Endometrium (tissue), 2 donors: ENCODE measurements at regions not wholly inside any gene's neighbourhood (a gene's known extent, or its start where the extent isn't known, plus 50 kb on each side); places are given as distances from the start of the nearest gene placed in this dataset.

Source experiments
- FAIRE-seq: peaks from 2 replicates; lab custom pipeline; 2012; peaks lifted over from hg19 to GRCh38; lab: Jason Lieb, UNC
- donor health status: control.
- donor health status: control.

DNA sequence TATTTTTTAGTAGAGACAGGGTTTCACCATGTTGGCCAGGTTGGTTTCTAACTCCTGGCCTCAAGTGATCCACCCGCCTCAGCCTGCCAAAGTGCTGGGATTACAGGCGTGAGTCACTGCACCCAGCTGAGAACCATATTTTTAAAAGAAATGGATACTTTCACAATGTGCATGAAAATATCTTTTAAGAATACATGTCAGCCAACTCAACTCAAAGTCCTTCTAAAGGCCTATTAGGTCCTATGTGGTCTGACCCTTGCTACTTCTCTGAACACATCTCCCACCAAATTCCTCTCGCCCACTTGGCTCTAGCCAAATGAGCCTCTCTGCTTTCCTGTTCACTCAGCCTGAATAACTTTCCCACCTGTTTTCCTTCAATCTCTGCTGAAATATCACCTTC lies 119.6 kb downstream of the MTX2 start:
- no peak for FAIRE-seq

DNA sequence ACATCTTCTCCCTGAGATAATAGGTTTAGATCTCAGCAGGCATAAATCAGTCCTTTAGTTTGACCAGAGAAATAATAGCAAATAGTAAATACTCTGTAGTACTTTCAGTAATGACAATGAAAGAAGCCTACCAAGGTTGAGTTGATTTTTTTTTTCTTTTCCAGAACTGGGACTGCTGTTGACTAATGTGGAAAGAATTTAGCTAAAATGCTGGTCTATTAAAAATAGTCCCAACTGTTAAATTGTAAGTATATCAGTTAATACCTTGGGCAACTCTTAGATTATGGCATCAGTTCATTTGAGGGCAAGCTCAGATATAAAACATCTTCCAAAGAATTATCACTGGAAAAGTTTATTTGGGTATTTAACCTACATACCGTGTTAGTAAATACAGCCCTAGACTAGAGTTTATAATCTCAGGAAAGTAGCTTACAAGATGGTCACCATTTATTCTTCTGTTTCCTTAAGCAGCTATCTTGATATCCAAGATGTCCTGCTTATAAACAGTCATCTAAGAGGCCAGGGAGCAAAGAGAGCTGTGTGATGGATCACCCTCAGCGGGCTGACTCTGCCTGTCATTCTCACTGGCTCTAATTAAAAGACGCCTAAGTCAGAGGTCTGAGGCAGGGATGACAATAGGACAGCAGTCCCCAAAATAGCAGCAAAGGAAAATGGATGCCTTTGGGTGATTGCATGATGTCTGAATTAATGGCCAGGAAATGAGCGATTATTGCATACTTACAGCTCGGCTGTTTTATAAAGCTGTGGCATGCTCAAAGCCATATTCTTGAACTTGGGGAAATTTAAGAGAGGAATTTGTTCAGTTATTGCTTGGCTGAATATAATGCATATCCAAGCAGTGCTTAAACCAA lies 121.3 kb downstream of the MTX2 start:
- FAIRE-seq = no peak

DNA sequence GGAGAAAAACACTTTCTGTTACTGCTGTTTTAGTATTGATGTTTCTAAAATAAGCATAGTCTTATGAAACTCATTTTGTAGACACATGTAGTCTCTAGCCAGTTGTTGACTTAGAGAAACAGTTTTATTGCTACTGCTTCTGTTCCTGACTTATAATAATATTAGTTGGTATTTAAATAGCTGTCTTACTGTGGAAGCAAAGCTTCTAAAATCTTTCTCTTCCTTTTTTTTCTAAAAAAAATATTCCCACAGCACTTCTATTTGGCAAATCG lies 121.8 kb downstream of the MTX2 start:
- no peak for FAIRE-seq

DNA sequence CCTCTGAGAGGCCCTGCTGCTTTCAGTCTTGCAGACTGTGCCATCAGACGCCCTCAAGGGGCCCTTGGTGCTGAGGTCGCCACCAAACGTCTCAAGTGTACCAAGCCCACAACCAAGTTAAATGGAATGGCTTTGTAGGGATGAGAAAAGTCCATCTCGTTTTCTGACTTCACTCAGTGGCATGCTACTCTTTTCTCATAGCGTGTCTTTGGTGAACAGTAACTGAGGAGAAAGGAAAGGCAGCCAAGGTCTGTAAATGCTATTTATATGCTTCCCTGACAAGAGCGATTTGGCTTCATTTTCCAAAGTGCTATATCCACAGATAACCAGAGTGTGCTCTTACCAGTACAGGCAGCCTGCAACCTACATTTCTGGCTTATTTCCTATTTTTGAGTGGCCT lies 123.0 kb downstream of the MTX2 start:
- FAIRE-seq = no peak

DNA sequence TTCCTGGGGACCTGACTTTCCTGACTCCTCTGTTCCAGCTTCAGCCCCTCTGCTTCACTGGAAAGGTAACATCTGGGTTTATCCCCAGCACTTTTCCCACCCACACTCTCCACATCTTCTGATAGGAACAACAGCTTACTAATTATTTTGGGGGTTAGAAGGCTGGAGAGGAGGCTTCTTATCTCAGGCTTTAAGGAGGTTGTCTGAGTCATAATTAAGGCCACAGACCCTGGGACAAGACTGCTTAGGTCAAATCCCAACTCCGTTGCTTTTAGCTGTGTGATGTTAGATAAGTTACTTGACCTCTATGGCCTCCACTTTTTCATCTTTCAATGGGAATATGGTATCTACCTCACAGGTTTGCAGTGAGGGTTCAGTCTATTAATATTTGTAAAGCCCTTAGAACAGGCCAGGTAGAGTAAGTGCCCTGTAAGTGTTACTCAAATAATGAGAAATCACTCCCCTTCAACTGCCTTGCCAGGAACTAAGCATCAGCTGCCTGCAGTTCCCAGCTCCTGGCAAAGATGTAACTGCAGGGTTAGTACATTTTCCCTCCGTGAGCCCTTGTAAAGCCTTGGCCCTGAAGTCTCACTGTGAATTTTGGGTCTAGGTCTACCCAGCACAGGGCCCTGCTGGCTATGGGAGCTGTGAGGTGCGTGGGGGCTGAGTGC lies 123.6 kb downstream of the MTX2 start:
- FAIRE-seq = no peak

DNA sequence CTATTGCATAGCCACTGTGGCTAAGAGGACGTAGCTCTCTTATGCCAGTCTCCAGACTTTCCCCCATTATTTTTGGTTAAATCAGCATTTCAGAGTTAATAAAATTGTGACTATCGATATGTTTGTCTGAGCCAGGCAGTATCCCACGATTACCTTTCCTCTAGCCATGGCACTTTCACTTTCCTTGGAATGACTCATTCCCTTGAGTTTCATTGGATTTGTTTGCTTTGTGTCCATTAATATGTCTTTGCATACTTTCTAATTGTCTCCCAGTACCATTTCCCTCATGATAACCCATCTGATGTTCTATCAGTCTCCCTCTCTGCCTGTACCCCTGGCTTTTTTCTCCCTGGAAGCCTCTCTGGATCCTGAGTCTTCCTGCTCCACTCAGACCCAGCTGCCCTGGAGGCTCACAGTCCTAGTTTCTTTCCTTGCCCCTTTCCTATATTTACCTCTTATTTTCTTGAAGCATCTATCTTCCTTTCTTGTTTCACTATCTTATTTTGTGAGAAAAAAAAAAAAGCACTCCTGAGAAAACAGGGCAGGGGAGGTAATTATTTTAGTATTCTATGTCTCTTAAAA lies 126.1 kb downstream of the MTX2 start:
- no peak for FAIRE-seq

DNA sequence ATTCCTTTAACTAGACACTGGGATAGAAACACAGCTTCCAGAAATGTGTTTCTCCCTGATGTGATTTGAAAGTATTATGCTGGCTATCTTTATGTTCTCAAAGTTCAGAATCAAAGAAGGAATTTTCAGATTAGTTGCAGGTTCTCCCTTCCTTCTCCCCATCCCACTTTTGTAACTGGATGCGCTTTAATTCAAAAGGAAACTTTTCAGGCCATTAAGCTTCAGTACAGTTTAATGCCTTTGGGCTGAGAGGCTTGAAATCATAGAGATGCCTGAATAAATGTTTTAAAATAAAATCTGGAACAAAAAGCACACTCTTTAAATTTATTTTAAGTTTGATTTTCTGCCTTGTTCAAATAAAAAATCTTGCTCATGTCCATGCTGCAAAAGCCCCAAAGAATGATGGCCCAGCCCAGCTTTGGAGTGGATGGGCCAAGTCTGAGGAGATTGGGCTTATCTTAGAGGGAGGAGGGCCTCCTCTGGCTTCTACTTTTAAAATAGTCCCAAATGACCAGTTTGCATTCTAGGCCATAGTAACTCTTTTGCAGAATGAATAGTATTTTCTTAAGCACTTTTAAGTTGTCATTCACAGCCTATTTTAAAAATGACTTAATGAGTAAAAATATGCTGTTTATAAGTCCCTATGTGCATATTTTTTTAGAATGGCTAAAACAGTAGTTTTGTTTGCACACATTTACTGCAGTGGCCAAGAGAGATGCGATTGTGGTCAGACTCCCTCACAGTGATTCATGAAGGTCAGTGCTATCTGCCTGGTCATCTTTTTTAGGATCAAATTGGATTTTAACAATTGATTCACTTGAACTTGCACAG lies 129.2 kb downstream of the MTX2 start:
- no peak for FAIRE-seq

DNA sequence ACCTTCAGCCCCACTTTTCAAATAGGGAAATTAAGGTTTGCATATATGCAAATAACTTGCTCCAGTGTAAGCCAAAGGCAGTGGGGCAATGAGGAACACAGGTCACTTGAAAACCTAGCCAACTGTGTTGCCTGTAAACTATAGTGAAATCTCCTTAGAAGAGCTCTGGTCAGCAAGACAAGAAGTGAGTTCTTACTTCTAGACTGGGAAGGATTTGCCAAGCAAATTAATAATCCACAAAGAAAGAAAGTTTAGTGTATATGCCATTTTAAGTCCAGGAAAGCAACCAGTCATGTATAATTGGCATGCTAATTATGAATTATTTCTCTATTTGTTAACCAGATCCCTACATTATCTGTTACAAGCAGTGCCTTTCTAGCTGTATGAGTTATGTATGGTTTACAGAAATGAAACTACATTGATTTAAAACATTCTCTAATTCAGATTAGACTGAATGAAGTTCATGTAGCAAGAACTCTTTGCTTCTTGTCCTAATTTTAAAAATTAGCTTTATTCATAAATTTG lies 129.9 kb downstream of the MTX2 start:
- no peak for FAIRE-seq

DNA sequence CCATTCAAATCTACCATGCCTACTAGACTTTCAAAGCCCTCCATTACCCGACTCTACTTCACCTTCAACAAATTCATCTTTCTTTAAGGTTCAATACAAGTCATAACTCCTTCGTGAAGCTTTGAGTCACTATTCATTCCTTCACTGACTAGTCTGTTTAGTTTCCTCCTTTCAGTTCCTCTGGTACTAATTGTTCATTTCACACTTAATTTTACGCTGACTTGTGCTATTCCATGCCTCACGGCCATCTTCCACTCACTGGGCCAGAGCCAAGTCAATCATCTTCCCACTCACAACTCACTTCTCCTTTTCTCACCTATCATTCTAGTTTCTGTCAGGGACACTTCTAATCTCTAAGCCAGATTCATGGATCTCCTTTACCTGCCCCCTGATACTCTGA lies 136.2 kb downstream of the MTX2 start:
- FAIRE-seq = no peak

DNA sequence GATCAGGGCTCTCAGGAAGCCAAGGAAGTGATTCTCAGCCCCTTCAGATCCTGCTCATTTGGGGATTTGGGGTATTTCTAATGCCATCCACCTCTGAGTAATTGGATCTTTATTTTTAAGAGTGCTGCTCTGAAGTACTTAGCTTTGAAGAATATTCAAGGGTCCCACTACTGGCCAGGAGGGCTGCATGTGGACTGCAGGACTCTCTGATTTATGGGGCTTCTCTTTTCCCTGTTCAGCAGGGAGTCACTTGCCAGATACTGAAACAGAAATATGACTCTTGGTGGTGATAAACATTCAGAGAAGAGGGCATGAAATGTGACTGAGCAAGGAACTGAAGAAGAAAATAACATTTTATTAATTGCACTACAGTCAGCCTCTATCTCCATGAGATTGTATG lies 138.5 kb downstream of the MTX2 start:
- no peak for FAIRE-seq

DNA sequence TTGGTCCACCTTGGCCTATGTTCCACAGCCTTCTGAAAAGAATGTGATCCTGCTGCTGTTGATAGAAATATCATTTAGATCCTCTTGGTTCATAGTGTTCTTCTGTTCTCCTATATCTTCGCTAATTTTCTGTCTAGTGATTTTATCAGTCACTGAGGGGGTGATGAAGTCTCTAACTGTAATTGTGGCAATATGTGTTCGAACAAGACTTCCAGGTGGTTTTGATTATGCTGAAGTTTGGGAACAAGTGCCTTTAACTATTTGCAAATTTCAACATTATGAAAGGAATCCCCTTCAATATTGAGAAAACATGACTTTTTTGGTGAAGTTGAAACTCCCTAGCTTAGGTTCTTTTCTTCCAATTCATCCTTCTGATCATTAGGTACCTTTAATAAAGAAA lies 140.4 kb downstream of the MTX2 start:
- no peak for FAIRE-seq

DNA sequence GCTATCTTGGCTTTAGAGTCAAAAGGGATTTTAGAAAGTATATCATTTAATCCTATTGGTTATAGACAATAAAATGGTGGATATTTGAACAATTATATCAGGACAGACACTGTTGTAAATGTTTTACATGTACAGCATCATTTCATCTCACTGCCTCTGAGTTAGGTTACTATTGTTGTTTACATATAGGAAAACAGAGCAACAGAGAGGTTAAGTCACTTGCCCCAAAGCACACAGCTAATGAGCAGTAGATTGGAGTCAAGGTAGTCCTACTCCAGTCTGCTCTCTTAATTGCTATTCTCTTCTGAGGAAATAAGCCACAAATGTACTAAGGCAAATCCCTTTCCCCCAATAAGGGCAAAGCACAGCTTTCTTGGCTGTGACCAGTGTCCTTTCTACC lies 142.9 kb downstream of the MTX2 start:
- no peak for FAIRE-seq

DNA sequence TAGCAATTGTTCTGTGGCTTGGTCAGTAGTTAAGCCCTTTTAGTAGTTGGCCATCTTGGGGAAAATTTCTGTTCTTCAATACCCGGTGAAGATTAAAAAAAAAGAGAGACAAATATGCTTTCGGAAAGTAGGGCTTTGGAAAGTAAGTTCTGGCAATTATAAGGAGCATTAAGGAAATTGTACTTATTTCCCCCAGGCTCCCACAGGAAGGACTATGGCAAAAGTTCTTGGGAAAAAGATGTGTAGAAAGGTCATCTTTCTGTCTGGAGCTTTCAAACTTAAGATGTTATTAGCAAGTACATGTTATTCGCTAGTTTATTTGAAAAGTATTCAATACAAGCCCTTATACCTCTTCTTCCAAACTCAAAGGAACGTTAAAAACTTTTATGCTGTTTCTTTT lies 144.5 kb downstream of the MTX2 start:
- no peak for FAIRE-seq

DNA sequence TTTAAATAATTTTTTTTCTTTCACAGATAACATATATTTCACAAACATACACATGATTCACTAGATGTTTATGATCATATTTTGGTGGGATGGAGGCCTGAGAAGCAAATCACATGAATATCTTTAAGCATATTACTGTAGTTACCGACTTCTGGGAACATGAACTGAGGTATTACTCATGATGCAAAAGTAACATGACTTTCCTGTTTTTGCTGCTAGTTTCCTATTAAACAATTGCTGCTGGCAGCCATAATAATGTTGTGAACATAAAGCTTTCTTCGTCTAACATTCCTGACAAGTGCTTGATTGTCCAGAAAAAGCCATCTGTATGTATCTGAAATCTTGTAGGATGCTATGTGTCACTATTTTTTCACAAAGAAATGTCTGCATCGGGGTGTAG lies 145.4 kb downstream of the MTX2 start:
- no peak for FAIRE-seq

DNA sequence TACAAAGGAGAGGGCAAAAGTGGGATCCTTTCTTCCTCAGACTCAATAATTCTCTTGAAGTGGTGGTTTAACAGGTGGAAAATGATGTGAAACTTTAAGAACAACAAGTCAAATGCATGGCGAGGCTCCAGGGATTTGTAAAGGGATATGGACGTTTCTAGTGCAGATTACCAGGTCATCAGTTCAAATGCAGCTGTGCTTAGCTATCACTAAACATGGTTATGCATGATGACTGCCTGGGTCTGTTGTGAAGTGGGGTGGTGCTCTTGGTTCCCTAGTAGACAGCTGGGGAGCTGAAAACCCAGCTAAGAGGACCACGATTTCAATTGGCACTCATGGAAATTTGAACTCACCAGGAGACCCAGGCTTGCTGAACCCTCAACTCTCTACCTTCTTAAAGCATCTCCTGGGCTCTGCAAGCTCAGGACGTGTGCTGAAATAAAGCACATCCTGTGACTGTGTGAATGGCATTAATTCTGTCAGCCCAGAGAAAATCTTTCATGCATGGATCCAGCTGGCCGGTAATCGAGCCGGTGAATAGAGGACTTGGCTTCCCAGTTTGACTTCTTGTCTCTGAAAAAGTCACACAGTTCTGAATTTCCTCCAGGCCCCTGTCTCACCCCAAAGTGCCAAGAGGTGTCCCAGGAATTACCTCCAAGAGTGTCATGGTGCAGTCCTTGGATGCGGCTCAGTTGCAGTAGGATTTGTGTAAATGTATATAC lies 146.1 kb downstream of the MTX2 start:
- FAIRE-seq = no peak

DNA sequence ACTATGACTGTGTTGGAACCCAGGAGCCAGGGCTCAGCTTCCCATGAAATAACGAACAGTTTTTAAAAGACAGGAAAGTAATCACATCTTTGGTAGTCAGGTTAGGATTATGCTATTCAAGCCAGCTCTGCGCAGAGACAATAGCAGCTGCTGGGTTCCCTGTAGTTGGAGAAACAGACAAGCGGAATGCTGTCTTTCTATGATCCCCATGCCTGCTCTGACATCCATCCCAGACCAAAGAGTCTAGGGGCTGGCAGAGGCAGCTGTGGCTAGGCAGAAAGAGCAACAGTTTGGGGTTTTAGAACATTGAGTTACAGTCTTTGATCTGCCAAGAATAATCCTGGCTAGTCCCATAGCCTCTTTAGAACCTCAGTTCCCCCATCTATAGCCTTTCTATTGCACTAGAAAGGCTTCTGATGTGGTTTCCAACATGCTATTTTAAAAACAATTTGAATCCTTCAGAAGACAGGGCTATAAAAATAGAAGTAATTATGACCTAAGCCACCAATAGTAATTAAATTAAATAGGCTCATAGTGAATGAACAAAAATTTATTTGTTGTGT lies 146.8 kb downstream of the MTX2 start:
- peak; percentile 55 for FAIRE-seq

DNA sequence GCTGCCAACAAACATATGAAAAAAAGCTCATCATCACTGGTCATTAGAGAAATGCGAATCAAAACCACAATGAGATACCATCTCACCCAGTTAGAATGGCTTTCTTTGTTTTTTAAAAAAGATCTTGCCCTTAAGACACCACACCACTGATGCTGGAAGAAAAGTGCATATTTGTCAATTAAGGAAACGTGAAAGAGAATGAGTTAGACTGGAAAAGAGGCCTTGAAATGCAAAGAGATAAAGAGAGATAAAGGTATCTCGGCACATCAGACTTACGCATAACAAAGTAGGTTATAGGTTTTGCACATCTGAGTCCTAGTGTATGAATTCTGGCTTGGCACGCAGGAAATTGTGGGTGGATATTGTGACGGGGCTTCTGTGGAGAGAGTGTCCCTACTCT lies 149.5 kb downstream of the MTX2 start:
- no peak for FAIRE-seq

DNA sequence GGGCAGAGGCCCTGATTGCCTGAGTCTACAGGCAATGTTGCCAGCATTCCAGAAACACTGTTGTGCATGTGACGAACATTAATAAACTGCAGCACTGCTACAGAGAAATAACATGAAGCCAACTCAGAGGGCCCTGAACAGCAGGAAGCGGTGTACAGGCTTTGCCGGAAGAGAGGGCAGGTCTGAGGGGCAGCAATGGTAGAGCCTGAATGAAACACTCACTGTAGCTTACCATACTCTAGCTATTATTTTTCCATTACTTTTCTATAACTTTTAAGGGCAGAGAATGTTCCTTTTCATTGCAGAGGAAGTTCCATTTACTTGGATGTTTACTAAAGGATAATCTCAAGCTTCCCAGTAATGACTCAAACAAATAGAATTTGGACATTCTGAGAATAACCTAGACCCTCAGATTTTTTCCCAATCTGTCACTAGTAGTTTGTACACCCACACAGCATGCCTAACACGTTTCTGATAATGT lies 150.4 kb downstream of the MTX2 start:
- FAIRE-seq = no peak

DNA sequence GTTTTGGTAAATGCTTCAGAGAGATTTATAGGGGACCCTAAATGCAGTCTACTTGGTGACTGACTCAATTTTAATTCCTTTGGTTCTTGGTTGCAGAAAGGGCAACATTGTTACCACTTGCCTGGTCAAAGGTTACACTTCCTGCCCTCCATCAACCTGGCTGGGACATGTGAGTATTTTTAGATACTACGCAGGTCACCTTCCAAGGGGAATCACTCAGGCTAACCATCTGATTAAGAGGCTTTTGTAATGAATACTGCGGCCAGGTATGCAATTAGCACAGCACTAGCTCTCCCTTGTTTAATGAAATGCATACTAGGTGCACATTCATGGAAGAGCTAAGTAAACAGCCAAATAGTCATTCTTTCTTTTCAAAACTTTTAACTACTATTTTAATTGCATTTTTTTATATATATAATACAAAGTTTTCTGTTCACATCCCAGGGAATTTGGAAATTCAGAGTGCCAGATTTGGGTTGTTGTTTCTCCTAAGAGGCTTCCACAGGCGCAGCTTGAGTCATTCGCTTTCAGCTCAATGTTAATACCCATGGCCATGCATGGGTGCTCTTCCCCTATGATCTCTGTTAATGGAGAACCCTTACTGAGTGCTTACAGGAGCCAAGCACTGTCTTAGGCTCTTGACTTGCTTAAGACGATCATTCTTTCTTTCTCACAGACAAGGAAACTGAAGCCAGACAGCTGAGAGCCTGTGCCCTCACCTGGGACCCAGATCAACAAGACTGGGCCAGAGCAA lies 152.2 kb downstream of the MTX2 start:
- no peak for FAIRE-seq

DNA sequence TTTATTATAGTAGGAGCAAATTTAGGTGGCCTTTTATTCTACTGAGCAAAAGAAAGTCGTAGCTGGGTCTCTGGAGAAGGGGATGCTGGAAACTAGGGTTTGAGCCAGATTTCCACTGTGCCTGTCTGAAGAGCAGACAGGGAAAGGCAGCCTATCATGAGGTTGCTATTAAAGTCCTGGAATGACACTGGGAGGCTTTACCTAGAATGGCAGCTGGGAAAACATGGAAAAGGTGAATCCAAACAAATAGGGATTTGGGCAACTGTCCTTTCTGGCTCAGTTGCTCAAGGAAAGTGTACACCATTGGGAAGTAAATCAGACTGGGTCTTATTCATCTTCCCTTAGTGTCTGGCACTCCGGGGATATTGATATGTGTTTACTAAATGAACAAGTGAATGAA lies 154.6 kb downstream of the MTX2 start:
- FAIRE-seq = no peak

DNA sequence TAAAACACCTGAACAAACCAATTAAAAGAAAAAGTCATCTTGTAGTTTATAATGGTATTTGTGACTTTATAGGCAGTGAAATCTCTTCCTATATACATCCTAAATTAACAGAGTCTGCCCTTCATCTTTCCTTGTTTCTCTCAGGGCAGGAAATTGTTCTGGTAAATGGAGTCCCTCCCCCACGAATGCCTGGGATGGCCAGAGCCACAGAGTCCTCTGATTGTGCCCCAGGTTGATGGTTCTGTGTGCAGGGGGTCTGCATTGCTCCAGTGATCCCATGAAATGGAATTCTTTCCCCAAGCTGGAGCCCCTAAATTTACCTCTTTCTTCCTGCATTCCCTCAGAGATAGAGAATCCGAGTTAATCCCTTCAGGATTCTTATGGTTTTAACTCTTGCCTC lies 155.5 kb downstream of the MTX2 start:
- no peak for FAIRE-seq
